ENCODE measurements at regions not wholly inside any gene's neighbourhood (a gene's known extent, or its start where the extent isn't known, plus 50 kb on each side); places are given as distances from the start of the nearest gene placed in this dataset.

DNA sequence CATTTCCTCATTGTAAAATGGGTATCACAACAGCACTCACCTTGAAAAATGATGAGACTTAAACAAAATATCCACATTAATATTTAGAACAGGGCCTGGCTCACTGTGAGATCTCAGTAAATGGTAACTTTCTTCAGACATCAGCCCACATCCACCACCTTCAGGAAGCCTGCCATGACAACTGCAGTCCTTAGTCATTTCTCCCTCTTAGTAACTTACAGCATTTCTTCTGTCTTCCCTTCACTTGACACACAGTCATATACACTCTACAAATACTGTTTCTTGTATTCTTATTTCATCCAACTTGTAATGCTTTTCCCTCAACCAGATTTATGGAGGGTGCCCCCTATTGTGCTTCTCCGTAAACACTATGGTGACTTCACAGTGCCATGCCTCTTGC is 263.0 kb downstream of the ZNF516 start:
- TF ChIP-seq, protein P1, sequence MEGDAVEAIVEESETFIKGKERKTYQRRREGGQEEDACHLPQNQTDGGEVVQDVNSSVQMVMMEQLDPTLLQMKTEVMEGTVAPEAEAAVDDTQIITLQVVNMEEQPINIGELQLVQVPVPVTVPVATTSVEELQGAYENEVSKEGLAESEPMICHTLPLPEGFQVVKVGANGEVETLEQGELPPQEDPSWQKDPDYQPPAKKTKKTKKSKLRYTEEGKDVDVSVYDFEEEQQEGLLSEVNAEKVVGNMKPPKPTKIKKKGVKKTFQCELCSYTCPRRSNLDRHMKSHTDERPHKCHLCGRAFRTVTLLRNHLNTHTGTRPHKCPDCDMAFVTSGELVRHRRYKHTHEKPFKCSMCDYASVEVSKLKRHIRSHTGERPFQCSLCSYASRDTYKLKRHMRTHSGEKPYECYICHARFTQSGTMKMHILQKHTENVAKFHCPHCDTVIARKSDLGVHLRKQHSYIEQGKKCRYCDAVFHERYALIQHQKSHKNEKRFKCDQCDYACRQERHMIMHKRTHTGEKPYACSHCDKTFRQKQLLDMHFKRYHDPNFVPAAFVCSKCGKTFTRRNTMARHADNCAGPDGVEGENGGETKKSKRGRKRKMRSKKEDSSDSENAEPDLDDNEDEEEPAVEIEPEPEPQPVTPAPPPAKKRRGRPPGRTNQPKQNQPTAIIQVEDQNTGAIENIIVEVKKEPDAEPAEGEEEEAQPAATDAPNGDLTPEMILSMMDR (IDR thresholded peaks at IDR 0.05; ENCODE audit: low read depth, low read length): no peak
- no peak overlapping the region for H3K4me3 ChIP-seq (ENCODE audit: low read depth, low read length)

DNA sequence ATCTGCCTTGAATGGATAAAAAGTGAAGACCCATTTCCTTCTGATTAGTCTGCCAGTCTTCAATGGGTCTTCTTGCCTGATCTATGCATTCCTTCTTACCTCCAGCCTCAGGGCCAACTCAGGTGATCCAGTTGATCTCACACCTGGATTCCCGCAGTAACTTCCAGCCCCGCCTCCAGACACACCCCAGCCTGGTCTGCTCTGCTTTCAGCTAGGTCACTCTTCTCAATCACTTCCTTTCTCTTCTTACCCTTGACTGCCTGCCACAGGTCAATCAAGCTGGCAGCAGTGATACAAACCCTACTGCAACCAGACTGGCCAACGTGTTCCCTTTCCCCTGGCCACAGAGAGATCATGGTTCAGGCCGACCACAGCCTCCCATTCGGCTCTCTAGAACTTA is 263.6 kb downstream of the ZNF516 start:
- TF ChIP-seq, protein P1 (IDR thresholded peaks at IDR 0.05; ENCODE audit: low read depth, low read length): no peak
- no peak overlapping the region for H3K4me3 ChIP-seq (ENCODE audit: low read depth, low read length)

- TF ChIP-seq, protein P1 (IDR thresholded peaks at IDR 0.05; ENCODE audit: low read depth, low read length): no peak
- no peak overlapping the region for H3K4me3 ChIP-seq (ENCODE audit: low read depth, low read length)
Measured at GRCh38 chr18:76230791-76231190, 264.3 kb downstream of the ZNF516 start.

- TF ChIP-seq, protein P1 (IDR thresholded peaks at IDR 0.05; ENCODE audit: low read depth, low read length): no peak
- H3K4me3 ChIP-seq (ENCODE audit: low read depth, low read length): no peak overlapping the region
Measured at GRCh38 chr18:76228716-76229115, 266.3 kb downstream of the ZNF516 start.

- H3K4me3 ChIP-seq (ENCODE audit: low read depth, low read length): no peak overlapping the region
- TF ChIP-seq, protein P1 (IDR thresholded peaks at IDR 0.05; ENCODE audit: low read depth, low read length): no peak
Measured at GRCh38 chr18:76227759-76228158, 267.3 kb downstream of the ZNF516 start.

- TF ChIP-seq, protein P1 (IDR thresholded peaks at IDR 0.05; ENCODE audit: low read depth, low read length): no peak
- no peak overlapping the region for H3K4me3 ChIP-seq (ENCODE audit: low read depth, low read length)
Measured at GRCh38 chr18:76223403-76223802, 271.6 kb downstream of the ZNF516 start.

DNA sequence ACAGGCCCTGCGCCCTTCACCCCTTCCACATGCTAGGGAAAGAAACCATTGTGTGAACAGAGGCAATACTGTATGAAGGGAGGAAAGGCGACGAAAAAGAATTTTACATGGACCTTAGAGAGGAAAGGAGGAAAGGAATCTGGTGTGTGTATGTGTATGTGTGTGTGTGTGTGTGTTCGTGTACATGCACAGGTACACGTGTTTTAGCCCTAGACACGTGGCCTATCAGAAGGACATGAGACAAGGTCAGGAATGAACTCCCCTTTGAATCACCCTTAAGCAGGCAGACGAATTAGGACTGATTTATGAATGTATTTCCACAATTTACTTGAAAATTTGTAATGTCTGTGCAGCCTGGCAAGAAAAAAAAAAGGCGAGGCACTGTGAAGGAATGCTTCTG is 276.0 kb downstream of the ZNF516 start:
- TF ChIP-seq, protein P1 (IDR thresholded peaks at IDR 0.05; ENCODE audit: low read depth, low read length): no peak
- no peak overlapping the region for H3K4me3 ChIP-seq (ENCODE audit: low read depth, low read length)
